NCI-H146 treated with DMSO at 0.1 percent for 48 hours (cell line): ENCODE measurements at regions not wholly inside any gene's neighbourhood (a gene's known extent, or its start where the extent isn't known, plus 50 kb on each side); places are given as distances from the start of the nearest gene placed in this dataset.
"Not testable (repeated sequence)": the region's sequence is repeated elsewhere in the genome, so short reads cannot be mapped to it uniquely, and the experiment has no call there.

ENCODE experiments used
- DNase-seq: peaks from one replicate; lab custom pipeline; 2025; ENCODE audit not compliant: unreplicated experiment; lab: John Stamatoyannopoulos, UW

DNA sequence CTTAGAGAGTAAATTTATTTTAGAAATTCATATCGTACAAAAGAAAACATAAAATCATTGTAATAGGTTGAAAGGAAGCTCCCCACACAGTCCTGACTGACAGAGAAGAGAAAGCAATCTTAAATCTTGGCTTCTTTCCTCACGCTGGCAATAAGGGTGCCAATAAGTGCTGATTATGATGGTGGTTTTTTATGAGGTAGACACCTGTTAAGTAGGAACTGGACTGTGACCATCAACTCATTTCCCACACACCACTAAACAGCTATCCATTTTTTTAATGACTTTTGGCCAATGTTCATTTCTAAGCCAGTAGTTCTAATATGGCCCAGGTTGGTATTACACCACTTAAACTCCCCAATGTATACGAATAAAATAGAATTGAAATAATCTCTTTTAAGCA, 893.5 kb upstream of the NUDT12 start:
- DNase-seq: no peak

DNA sequence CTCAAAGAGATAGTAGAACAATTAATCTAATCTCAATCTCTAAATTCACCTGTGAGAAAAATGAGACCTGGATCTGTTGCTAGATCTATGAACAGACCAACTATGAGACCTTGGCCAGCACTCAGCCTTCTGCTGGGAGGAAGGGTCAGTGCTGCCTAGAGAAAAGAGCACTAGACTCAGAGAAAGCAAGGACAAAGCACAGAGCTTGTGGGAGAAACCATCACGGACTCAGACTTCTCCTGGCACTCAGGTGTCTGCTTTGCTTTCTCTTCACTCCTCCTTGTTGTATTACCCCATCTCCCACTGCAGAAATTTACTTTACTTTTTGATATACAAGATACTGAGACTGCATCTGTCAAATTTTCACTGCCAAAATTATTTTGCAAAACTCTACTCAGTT, 890.0 kb upstream of the NUDT12 start:
- no peak for DNase-seq

DNA sequence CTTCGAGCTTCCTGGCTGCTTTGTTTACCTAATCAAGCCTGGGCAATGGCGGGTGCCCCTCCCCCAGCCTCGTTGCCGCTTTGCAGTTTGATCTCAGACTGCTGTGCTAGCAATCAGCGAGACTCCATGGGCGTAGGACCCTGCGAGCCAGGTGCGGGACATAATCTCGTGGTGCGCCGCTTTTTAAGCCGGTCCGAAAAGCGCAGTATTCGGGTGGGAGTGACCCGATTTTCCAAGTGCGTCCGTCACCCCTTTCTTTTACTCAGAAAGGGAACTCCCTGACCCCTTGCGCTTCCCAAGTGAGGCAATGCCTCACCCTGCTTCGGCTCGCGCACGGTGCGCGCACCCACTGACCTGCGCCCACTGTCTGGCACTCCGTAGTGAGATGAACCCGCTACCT, 889.3 kb upstream of the NUDT12 start:
- not testable (repeated sequence) for DNase-seq

DNA sequence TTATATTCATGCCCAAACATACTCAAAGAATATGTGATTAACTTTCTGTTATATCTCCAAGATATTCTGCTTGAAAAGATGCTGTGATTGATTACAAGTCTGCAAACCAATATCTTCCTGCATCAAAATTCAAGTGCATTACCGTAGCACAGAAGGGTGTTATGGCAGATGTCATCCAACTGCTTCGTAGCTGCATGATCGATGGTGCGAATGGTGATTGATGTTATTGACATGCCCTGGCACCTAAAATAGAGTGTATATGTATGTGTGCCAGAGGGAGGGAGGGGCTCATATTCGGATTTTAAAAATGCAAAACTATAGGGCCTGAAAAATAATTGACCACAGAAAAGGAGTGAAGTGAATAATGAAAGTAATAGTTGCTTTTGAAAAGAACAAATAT, 882.1 kb upstream of the NUDT12 start:
- DNase-seq: no peak

DNA sequence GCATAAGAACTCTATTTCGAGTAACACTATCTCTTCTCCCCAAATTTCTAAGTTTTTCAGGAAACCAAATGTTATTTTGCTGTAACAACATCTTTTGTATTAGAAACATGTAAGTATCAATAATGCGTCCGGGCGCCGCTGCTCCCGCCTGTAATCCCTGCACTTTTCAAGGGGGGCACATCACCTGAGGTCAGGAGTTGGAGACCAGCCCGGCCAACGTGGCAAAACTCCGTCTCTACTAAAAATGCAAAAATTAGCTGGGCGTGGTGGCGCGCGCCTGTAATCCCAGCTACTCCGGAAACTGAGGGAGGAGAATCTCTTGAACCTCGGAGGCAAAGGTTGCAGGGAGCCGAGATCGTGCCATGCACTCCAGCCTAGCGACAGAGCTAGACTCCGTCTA, 881.1 kb upstream of the NUDT12 start:
- no peak for DNase-seq

DNA sequence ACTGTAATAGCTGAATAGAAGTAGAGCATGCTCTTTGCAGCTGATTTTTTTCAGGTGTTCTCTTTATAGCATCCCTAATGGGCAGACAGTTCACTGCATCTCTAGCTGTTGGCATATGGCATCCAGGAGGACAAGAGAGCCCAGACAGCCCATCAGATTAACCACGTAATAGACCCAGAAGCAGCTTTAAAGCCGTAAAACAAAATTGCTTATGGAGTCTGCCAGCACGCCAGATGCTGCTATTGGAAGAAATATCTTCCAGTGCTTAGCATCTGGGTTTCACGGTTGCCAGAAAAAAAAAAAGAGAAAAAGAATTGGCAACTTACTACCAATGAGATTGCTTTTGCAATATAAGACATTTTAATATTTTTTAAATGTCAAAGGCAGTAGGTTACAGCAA, 869.4 kb upstream of the NUDT12 start:
- no peak for DNase-seq

DNA sequence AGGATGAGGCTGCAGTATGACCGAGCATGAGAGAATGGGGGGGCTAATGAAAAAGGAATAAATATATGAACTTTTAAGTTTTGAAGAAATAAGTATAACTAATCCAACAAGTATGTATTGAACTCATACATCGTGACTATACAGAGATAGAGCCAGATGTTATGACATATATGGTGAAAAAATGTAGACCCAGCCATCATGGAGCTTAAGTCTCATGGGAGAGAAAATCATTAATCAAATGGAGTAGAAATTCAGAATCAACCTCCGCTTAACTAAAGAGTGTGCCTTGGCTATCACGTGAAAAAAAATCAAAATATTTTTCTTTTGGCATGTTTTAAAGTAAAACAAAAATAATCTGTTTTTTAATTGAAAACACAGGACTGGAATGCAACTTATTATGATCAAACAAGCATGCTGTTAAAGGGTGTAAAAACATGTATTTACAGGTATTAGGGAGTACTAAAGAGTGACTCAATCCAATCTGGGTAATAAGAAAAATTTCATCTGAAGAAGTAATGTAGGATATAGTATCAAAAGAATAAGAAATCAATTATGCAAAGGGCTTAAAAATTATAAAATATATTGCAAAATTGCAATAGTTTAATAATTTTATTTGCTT, 868.5 kb upstream of the NUDT12 start:
- no peak for DNase-seq

DNA sequence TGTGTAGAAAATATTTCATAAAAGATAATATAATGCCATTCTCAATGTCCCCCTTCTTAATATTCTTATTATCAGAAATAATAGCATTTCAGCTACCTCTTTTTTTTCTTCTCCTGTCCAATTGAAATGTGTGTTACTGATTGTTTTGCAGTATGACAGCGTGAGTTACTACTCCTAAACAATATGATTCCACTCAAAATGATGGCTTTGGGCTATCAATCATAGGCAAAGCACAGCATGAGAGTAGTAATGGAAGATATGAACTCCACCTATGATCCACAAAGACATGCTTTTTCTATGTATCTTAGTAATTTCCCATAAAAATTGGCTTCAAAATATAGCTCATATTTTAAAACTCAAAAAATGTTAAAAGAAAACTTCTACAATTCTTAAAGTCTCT, 867.3 kb upstream of the NUDT12 start:
- DNase-seq: no peak

DNA sequence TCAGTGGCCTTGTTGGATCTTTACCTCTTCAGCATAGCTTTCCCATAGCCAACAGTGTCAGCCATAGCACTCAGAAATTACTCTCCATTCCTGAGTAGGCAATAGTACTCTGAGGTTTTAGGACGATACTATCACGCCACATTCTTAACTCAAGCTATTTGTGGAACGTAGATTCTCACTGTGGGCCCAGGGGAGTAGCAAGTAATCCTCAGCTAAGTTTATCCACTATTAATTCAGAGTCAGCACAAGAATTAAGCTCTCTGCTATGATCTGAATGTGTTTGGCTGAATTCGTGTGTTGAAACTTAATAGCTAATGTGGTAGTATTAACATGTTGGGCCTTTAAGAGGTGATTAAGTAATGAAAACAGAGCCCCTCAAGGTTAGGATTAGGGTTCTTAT, 858.8 kb upstream of the NUDT12 start:
- no peak for DNase-seq

DNA sequence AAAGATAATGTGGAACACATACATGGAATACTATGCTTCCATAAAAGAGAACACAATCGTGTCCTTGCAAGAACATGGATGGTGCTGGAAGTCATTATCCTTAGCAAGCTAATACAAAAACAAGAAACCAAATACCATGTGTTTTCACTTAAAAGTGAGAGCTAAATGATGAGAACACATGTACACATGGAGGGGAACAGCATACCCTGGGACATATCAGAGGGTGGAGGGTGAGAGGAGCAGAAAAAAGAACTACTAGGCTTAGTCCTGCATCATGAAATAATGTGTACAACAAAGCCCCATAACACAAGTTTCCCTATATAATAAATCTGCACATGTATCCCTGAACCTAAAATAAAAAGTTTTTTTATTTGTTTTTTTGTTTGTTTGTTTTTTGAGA, 855.5 kb upstream of the NUDT12 start:
- DNase-seq: no peak

DNA sequence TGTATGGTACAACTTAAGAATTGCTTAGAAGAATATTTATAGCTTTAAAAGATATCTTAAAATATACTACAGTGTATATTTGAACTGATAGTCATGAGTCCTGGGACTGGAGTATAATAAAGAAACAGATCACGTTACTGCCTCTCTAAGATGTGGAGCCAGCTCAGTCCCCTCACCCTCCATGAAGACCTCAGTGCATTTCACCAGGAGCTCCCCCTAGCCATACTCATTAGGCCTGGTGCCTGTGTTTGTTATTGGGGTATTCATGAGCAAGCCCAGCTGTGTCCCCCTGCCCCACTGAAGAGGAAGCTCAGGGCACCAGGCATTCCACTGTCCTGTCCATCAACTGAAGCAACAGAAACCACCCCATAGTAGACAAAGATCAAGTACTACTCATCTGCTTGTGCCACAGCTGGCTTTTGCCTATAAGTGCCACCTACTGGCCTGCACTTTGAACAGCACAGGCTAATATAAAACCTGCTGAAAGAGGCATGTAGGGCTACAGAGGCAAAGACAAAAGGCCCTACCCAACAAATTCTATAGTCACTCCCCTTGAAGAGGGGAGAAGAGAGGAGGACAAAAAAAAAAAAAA, 850.2 kb upstream of the NUDT12 start:
- no peak for DNase-seq

DNA sequence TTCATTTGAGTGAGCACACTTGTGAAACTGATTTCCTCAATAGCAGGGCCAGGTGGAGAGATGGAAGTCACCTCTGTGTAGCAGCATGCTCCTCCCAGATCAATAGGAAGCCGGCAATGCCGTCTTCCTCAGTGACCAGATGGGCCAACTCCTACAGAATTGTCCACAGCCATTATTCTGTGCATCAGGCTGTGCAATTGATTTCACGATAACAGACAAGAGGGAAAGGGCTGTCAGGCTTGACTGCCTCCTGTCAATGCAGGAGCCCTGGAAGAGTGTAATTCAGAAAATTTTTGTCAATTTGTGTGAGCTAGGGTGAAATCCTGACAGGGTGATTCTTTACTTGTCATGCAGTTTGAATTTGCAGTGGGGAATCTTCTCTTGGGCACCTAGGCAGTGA, 838.4 kb upstream of the NUDT12 start:
- DNase-seq: peak; percentile 69

DNA sequence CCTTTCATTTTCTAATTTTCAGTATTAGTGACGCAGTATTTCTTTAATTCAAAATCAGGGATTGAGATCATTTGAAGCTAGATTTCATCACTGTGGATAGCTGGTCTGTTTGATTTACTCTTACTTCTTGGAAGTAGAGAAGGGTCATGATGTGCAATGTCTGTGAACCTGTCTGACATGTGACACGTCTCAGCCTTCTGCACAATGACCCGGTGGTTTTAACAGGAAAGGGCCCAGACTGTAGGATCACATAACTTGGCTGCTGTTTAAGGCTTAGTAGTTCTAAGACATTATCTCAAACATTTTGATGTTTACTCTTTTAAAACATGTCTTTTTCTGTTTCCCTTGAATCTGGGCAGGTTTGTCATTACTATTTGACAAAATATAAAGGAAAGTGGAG, 823.3 kb upstream of the NUDT12 start:
- DNase-seq: no peak

DNA sequence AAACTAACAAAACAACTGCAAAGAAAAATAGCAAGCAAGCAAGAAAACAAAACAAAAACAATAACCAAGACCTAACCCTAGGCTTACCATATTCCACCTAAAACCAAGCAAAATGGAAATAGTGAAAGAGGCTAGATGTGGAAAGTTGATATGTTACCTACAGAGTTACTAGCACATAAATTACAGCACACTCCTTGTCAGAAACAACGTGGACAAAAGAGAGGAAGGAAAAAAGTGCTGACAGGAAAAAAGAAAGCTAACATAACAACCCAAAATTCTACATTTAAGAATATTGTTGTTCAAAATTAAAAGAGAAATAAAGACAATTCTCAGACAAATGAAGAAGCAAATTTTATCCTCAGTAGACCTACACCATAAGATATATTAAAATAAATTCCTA, 812.8 kb upstream of the NUDT12 start:
- no peak for DNase-seq

DNA sequence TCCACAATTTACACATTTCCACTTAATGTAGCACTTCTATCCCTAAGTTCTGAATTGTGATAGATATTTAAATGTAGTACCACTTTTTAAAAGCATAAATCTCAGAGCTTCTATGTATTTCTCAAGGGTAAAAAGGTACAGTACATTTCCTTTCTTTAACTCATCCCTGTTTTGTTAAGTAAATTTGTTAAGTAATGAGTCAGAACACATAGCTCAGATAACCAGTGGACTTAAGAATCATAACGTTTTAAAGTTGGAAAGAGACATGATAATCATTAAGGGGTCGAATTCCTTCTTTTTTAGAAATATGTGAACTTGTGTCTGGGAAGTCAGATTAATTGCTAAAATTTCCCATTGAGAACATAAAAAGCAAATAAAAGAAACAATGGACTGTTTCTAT, 810.2 kb upstream of the NUDT12 start:
- no peak for DNase-seq

DNA sequence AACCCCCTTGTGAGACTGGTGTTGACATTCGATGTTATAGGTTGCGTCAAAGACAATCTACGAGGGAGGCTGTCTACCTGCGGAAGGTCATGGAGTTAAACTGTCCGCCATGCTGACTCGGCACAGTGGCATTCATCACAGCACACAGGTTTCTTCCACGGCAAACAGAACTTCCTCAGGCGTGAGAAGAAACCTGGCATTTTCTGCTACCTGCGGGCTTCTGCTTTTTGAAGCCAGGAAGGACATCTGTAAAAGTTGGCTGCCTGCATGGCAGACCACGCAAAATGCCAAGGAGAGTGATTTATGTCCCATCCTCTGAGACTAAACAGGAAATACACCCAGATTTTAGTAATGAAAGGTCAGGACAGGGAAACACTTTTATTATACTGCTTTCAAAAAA, 809.8 kb upstream of the NUDT12 start:
- DNase-seq: no peak

DNA sequence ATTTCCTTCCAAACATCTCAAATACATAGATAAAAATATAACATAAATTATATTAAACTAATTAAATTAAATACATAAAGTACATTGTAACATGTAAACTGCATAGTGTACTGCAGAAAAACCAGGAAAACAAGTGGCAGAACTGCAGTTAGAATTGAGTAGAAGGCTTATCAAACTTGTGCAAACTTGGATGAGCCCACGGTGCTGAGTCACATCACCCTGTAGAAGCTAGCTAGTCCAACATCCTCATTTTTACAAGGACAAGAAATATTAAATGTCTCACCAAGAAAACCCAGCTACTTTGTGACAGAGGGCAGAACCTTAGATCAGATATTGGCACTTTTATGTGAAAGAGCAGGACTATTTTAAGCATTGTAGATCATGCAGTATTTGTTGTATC, 807.9 kb upstream of the NUDT12 start:
- DNase-seq: no peak

DNA sequence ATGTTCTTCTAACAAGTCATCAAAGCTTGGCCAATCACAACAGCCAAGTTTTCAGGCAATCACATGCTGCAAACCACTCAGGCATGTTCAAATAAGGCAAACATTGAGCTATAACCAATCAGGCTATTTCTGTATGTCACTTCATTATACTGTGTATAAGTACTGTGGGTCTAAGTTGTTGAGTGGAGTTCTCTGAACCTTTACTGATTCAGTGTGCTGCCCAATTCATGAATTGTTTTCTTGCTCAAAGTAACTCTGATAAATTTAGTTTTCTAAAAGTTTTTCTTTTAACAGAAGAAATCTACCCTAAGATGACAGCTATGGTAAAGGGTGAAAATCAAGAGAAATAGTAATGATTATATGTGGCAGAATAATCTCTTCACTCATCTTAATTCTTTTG, 805.4 kb upstream of the NUDT12 start:
- DNase-seq: no peak

DNA sequence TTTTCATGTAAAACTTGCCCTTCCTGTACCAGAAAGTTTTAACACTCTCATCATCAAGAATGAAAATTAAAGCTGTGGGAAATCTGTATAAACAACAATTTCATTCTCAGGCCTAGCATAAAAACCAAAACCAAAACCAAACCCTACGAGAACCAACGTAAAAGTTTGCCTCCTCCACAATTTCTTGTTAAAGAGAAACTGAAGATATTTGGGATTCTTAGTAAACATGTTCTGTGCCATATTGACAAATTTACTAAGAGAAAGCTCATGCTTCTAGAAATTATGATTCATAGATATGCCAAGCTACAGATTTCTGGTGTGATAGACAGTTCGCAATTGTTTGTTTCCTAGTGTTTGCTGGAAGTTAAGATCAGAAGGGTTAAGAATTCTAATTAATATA, 801.0 kb upstream of the NUDT12 start:
- no peak for DNase-seq

DNA sequence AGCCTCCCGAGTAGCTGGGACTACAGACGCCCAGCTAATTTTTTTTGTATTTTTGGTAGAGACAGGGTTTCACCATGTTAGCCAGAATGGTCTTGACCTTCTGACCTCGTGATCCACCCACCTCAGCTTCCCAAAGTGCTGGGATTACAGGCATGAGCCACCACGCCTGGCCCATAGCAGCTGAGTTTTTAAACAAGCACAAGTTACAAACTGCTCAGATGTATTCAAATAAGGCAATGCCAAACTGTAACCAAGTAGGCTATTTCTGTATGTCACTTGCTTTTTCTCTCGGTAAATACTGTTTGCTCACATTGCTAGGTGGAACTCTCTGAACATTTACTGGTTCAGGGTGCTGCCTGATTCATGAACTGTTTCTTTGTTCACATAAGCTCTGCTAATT, 799.3 kb upstream of the NUDT12 start:
- DNase-seq: no peak

DNA sequence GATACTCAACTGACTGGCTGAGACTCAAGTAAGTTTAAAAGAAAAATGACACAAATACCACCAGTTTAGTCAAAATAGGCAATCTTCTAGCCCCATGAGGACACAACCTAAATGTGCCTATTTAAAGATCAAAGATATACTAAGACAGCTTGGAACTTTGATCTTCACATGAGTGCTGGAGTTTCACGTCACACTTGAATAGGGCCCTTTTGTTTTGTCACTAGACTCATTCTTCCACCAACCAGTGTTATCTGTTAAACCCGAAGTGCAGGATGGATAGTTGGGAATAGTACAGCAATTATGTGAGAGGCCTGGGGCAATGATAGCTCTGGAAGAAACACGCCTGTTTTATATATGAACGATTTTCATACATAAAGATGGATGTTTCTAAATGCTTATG, 792.8 kb upstream of the NUDT12 start:
- DNase-seq: no peak

DNA sequence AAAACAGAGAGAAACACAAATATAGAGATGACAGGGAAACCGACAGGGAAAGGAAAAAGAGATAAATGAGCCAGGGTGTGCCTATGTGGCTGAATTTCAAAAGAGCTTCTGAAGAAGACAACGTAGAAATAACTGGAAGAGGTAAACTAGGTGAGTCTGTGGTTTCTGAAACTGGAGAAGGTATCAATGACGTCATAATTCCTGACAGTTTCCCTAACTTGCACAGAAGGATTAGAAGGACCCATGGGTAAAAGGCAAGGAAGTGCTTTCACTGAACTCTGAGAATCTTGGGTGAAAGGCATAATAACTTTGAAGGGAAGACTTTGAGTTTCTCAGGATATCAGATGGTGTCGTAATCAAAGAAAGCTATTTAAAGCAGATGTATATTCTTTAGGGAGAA, 790.8 kb upstream of the NUDT12 start:
- DNase-seq: no peak

DNA sequence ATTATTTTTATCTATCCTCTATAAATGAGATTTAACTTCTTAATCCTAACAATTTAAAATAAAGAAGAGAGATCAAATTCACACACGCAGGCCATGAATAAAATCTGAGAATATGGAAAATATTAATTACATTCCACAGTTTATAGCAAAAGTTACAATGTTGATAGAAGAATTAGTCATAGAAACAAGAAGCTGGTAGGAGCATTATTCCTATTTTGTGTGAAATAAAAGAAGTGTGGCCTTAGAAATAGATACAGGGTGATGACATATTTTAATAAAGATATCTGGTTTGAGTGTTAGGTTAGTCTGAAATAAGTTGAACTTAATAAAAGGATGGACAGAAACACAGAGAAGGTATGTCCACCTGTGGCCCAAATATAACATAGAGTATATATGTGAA, 790.4 kb upstream of the NUDT12 start:
- DNase-seq: no peak
